NCI-H128 (cell line): ENCODE measurements at regions not wholly inside any gene's neighbourhood (a gene's known extent, or its start where the extent isn't known, plus 50 kb on each side); places are given as distances from the start of the nearest gene placed in this dataset.

ENCODE experiments used
- DNase-seq: peaks from one replicate; lab custom pipeline; 2025; ENCODE audit not compliant: unreplicated experiment; lab: John Stamatoyannopoulos, UW

DNA sequence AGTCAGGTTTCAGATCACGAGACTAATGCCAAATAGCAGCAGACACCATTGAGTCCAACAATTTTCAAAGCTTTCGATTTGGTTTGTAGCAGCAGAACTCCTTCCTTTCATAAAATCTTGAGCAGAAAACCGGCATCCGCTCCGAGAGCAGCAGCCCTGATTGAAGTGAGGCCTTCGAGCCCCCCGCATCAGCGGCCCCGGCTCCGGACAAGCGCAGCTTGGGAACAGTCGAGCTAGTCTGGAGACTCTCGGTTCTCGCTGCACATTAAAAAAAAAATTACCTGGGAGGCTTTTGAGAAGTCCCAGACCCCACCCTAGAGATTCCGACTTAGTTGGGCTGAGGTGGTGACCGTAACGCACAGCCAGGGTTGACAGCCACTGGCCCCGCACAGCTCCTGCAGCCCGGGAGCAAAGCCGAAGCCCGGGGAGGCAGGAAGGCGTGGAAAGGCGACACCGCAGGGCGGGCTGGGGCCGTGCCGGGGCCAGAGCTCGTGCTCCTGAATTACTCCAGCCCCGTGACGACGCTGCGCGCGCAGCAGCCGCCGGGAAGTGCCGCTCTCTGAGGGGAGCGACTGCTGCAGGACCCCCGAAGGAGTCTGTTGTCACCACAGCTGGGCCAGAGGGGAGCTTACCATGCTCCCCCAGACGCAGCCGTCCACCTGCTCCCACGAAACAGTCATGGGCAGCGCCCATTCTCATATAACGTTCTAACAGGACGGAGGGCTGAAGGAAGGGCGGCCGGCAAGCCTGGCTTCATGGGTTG lies 57.8 kb downstream of the SPATA19 start:
- DNase-seq = no peak

DNA sequence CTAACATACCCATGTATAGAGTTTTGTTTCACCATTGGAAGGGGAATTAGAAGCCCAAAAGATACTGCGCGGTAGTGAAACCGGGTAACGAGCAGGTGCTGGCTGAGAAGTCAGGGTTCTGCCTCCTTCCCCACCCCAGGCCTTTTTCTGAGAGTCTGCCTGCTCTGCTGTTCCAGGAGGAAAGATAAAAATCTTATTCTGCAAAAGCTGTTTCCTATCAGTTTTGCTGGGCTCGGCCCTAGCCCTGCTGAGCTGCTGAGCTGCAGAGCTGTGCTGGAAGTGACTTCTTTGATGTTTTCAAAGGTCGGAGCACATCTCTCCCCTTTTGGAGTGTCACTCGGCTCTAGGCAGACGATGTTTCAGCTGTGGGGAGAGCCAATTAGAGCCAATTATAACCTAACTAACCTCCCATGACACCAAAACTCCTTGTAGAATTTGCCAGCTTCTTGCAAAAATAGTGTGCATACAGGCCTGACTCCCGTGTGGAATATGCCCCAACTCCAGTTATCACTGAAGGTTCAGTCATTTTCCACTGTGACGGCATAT lies 59.4 kb downstream of the SPATA19 start:
- no peak for DNase-seq

- DNase-seq = no peak
These were observed 61.0 kb downstream of the SPATA19 start for GRCh38 chr11:133784359-133784758.

DNA sequence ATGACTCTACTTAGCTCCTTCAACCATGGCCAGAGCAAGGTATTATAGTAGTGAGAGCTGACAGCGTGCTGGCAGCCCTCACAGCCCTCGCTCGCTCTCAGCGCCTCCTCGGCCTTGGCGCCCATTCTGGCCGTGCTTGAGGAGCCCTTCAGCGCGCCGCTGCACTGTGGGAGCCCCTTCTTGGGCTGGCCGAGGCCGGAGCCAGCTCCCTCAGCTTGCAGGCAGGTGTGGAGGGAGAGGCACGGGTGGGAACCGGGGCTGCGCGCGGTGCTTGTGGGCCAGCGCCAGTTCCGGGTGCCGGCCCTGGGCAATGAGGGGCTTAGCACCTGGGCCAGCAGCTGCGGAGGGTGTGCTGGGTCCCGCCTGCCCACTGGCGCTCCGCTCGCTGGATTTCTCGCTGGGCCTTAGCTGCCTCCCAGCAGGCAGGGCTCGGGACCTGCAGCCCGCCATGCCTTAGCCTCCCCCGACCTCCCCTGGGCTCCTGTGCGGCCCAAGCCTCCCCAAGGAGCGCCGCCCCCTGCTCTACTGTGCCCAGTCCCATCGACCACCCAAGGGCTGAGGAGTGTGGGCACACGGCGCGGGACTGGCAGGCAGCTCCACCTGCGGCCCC lies 63.1 kb downstream of the SPATA19 start:
- DNase-seq = no peak

GRCh38 chr11:133778161-133778560 lies 67.2 kb downstream of the SPATA19 start:
- no peak for DNase-seq

- no peak for DNase-seq
These were observed 68.5 kb downstream of the SPATA19 start for GRCh38 chr11:133776671-133777367.

- no peak for DNase-seq
These were observed 82.8 kb downstream of the SPATA19 start for GRCh38 chr11:133762538-133762937.

- DNase-seq = no peak
These were observed 92.2 kb downstream of the SPATA19 start for GRCh38 chr11:133753150-133753549.

GRCh38 chr11:133749841-133750240 lies 95.5 kb downstream of the SPATA19 start:
- no peak for DNase-seq

DNA sequence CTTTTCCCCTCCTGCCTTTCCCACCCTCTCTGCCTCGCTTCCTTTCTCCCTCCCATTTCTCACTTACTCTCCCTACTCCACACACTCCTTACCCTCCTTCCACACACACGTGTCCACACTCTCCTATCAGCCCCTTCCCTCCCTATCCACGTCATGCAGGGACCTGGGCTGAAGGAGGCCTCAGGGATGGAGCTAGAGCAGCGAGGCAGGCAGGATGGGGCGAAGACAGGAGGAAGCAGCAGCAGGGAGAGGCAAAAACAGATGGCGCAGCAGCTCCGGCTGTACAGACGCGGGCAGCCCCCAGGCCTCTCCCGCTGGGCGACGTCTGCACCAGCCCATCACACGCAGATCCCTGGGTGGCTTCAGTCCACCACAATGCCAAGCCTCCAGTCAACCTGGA lies 97.9 kb downstream of the SPATA19 start:
- no peak for DNase-seq

DNA sequence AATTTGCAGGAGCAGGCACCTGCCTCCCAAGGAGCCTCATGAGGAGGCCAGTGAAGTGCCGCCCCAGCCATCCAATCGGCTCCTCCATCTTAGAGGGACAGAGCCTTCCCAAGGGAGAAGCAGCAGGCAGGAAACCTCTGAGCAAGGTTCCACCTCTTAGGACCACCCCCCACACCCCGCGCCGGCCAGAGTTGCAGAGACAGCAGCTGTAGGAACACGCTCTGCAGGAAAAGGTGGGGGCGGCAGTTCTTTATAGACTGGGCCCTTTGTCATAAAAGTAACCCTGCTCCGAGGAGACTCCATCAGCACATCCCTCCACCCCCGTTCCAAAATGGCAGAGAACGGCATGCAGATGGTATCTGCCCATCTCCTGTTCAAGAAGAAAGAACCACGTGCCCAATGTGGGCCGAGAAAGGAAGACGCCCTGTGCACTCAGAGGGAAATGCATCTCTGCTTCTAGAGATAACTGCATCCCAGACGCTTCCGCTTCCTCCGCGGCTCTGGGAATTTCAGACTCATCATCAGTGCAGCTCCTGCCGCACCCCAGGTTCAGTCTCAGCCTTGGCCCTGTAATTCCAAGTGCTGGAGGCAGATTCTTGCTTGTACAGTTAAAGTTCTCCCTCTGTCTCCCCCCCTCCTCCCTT lies 98.5 kb downstream of the SPATA19 start:
- DNase-seq = no peak

GRCh38 chr11:133745791-133746190 lies 99.5 kb downstream of the SPATA19 start:
- DNase-seq = no peak

- no peak for DNase-seq
These were observed 103.0 kb downstream of the SPATA19 start for GRCh38 chr11:133742353-133742752.

DNA sequence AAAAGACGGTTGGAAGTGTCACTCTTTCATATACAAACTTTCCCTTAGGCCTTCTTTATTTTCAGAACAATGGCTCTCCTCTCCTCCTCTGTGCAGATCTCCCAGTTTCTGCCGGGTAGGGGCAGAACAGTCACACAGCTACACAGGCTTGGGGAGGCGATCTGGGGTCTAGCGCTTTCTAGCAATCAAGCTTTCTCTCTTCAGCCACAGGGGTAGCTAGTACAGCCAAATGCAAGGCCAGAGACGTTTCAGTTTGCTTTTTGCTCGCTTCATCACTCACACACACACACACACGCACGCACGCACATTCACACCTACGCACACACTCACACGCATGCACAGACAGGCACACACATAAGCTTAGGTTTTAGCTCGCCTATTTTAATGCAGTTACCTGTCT lies 104.3 kb downstream of the SPATA19 start:
- no peak for DNase-seq

DNA sequence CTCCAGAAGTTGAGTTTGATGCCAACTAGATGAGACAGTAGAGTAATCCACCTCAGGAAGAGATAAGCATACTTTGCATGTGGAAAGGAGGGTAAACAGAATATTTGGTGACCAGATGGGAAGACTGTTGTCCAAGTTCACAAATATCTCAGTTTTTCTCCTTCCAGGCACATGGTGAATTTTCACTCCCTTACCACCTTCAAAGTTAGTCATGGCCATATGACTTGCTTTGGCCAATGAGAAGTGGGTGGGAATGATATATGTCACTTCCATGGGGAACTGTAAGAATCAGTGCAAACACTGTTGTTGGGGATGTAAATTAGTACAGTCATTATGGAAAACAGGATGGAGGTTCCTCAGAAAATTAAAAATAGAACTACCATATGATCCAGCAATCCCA lies 105.8 kb downstream of the SPATA19 start:
- DNase-seq = no peak

- no peak for DNase-seq
These were observed 106.7 kb downstream of the SPATA19 start for GRCh38 chr11:133738624-133739023.

- no peak for DNase-seq
These were observed 111.7 kb downstream of the SPATA19 start for GRCh38 chr11:133733631-133734030.

- no peak for DNase-seq
These were observed 113.1 kb downstream of the SPATA19 start for GRCh38 chr11:133732109-133732674.

- DNase-seq = no peak
These were observed 117.5 kb downstream of the SPATA19 start for GRCh38 chr11:133727774-133728173.

GRCh38 chr11:133726542-133726941 lies 118.8 kb downstream of the SPATA19 start:
- DNase-seq = no peak

DNA sequence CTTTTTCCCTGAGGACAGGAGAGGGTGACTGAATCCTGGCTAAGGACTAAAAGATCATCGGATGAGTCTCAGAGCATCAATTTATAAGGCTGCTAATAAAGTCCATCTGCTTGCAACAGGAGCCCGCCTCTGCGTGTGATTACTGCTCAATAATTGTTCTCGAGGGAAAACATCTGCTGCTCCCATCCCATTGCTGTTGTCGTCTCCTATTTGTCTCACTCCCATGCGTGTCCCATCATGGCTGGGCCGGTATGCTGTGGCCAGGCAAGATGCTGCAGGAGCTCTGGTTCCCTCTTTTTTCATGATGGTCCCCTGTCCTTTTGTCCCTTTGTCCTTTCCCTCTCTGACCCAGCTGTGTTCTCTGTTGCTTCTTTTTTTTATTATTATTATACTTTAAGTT lies 121.2 kb downstream of the SPATA19 start:
- no peak for DNase-seq
